Esophagus squamous epithelium (tissue), 5 donors: ENCODE measurements at regions not wholly inside any gene's neighbourhood (a gene's known extent, or its start where the extent isn't known, plus 50 kb on each side); places are given as distances from the start of the nearest gene placed in this dataset.

Experiments
- DNase-seq: peaks from one replicate; lab custom pipeline; 2025; lab: John Stamatoyannopoulos, UW
- H3K27ac ChIP-seq, 4 donors: fragments of 200-600 bp; sonication (generic); one replicate each; pipeline ENCODE4 v1.5.1; 2016 to 2019; ENCODE audit warnings: mild to moderate bottlenecking in 1 of 4
- H3K27me3 ChIP-seq, 4 donors: fragments of 200-600 bp; sonication (generic); 1 replicate in 3 of 4; 2 replicates in 1 of 4; pipeline versions ENCODE4 v1.5.1 to v1.6.0; 2017 to 2021; ENCODE audit warnings: antibody characterized with exemption in 1 of 4
- H3K36me3 ChIP-seq, 3 donors: fragments of 200-600 bp; sonication (generic); one replicate each; pipeline ENCODE4 v1.5.1; 2016 to 2019
- H3K4me1 ChIP-seq, 3 donors: fragments of 200-600 bp; sonication (generic); one replicate each; pipeline ENCODE4 v1.5.1; 2017 to 2019
- H3K4me3 ChIP-seq, 4 donors: fragments of 200-600 bp; sonication (generic); 1 replicate in 3 of 4; 2 replicates in 1 of 4; pipeline ENCODE4 v1.5.1; 2016 to 2019; ENCODE audit warnings: mild to moderate bottlenecking in 2 of 4, moderate library complexity in 1 of 4
- H3K9me3 ChIP-seq, 3 donors: fragments of 200-600 bp; sonication (generic); one replicate each; pipeline ENCODE4 v1.5.1; 2016 to 2019
- POLR2A ChIP-seq, 4 donors: fragments of 450-650 bp; IDR thresholded peaks; one replicate each; pipeline ENCODE4 v1.6.1; 2017; ENCODE audit warnings: antibody characterized with exemption in 4 of 4, mild to moderate bottlenecking in 4 of 4, moderate library complexity in 3 of 4
- WGBS, 2 donors: methylation state at CpG; one replicate each; pipeline ENCODE4 v1.1.5; 2018; 5-methylcytosine and 5-hydroxymethylcytosine counted together
- intact Hi-C: fragments of 100-400 bp; cut with DNase I; formaldehyde crosslinking; loops from one replicate; pipeline ENCODE4 v1.15.0; 2022
- TF ChIP-seq, protein P1 (sequence below), 6 experiments: fragments of 450-650 bp in 4 of 6; fragments of 200-600 bp in 2 of 6; sonication (generic) in 2 of 6; IDR thresholded peaks; one replicate each; pipeline ENCODE4 v1.5.1; 2016 to 2019; ENCODE audit warnings: antibody characterized with exemption in 6 of 6, mild to moderate bottlenecking in 4 of 6, moderate library complexity in 4 of 6
- donor health status: DM: yes; HTN: yes; CAD: no.

DNA sequence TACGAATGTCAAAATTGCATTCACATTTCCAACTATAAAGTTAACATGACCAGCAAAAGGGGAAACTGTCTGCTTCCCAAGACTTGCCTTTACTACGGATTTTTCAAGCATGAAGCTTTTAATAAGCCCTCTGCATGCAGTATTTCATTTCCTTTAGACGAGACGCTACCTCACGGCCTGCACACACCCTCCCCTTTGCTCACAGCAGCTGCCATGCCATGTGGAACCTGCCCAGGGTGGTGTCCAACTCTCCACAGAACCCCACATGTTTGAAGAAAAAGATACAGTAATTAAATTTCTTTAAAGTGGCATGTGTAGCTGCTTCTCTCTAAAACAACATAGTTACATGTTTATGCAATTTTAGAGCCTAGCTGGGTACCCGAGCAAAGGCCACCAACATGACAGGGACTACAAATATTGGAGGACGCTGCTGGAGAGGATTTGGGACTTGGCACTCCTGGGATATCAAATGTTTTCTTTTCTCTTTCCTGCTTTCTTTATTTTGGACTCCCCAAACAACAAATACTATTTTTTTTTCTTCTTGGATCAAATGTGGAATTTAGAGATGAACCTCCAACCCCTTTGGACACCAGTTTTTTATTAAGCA lies 256.9 kb upstream of the PCSK5 start:
- Histone ChIP-seq H3K4me1 (no peaks in the 10 kb centered on the region), H3K27ac (no peak overlapping the region), H3K36me3 (no peaks in the 10 kb centered on the region), H3K27me3 (no peaks in the 10 kb centered on the region), H3K4me3 (no peak overlapping the region), H3K9me3 (no peaks in the 10 kb centered on the region)
- intact Hi-C loops: no loop called here
- TF ChIP-seq, protein P1, sequence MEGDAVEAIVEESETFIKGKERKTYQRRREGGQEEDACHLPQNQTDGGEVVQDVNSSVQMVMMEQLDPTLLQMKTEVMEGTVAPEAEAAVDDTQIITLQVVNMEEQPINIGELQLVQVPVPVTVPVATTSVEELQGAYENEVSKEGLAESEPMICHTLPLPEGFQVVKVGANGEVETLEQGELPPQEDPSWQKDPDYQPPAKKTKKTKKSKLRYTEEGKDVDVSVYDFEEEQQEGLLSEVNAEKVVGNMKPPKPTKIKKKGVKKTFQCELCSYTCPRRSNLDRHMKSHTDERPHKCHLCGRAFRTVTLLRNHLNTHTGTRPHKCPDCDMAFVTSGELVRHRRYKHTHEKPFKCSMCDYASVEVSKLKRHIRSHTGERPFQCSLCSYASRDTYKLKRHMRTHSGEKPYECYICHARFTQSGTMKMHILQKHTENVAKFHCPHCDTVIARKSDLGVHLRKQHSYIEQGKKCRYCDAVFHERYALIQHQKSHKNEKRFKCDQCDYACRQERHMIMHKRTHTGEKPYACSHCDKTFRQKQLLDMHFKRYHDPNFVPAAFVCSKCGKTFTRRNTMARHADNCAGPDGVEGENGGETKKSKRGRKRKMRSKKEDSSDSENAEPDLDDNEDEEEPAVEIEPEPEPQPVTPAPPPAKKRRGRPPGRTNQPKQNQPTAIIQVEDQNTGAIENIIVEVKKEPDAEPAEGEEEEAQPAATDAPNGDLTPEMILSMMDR (IDR thresholded peaks at IDR 0.05): no peak
- TF ChIP-seq POLR2A (IDR thresholded peaks at IDR 0.05): no peak
- no peak for DNase-seq
- WGBS, 2 donors: 52 to 65% methylated on average over 7 of the region's 7 CpGs

DNA sequence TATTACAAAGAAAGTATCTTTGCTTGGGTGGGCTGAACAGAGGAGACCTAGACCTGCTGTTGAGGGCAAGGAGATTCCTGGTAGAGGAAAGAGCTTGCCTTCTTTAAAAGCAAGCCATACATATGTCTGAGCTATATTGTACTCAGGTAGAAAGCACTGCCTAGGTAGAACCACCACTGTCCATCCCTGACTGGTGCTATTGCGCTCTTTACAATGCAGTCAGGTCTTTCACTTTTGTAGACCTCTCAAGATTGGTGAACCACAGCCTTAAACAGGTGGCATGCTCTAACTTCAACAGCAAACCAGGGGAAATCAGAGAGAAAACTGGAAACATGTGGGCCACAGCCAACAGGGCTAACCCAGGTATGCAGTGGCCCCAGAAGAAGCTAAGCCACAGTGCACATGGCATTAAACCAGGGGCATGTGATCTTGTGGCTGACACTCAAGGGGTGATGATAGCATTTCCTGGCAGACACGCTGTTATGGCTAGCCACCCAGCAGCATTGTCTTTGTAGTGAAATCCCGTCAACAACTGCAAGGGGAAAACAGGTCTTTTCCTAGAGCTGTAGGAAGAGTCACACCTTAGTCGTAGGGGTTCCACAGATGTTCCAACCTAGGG lies 253.9 kb upstream of the PCSK5 start:
- H3K4me3 ChIP-seq: no peak overlapping the region
- H3K4me1 ChIP-seq: no peaks in the 10 kb centered on the region
- no peak for DNase-seq
- no peaks in the 10 kb centered on the region for H3K36me3 ChIP-seq
- WGBS, 2 donors: 64 to 84% methylated on average over 4 of the region's 4 CpGs
- H3K27ac ChIP-seq: no peak overlapping the region
- H3K9me3 ChIP-seq: no peaks in the 10 kb centered on the region
- TF ChIP-seq POLR2A (IDR thresholded peaks at IDR 0.05): no peak
- TF ChIP-seq, protein P1 (IDR thresholded peaks at IDR 0.05): no peak
- intact Hi-C loops: no loop called here
- no peaks in the 10 kb centered on the region for H3K27me3 ChIP-seq

DNA sequence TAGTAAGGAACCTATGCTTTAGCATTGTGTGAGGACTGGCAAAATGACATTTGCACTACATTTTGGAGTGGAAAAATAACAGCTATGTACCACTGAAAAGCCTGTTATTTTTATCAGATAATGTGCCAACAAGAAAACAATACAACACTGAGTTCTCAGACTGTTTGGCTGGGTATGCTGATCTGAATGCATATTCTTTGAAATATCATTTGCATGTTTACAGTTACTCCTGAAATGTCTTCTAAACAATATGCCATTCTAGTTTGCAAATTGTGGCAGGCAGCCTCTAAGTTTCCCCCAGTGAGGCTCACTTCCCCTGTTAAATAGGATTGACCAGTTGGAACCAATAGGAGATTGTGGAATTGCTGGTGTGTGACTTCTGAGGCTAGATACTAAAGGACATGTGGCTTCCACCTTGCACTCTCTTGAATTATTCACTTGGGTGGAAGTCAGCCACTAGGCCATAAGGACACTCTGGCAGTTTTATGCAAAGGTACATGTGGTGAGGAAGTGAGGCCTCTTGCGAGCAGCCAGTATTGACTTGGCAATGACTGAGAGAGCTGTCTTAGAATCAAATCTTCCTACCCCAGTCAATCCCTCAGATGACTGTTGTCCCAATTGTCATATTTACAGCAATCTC lies 250.4 kb upstream of the PCSK5 start:
- Histone ChIP-seq H3K4me3 (no peak overlapping the region), H3K9me3 (no peaks in the 10 kb centered on the region), H3K4me1 (no peaks in the 10 kb centered on the region), H3K27me3 (no peaks in the 10 kb centered on the region), H3K27ac (no peak overlapping the region), H3K36me3 (no peaks in the 10 kb centered on the region)
- TF ChIP-seq POLR2A (IDR thresholded peaks at IDR 0.05): no peak
- TF ChIP-seq, protein P1 (IDR thresholded peaks at IDR 0.05): no peak
- intact Hi-C loops: no loop called here
- WGBS, 2 donors: 69 to 75% methylated on average over 1 of the region's 1 CpG
- no peak for DNase-seq

DNA sequence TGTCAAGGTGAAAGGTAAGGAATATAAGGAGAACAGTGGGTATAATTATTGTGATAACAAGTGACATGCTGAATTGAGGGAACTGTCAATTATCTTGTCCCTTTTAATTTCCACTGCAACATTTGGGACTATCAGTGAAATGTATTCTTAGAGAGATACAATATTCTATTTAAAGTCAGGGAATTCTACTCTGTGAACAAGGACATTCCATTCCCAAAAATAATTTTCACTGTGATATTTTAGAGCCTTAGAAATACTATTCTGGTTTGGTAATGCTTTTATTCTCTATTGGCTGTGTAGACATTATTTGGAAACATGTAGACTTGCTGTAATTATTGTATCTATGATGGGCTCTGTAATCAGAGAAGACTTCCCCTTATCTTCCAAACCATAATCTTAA lies 248.0 kb upstream of the PCSK5 start:
- Histone ChIP-seq H3K4me3 (no peak overlapping the region), H3K9me3 (no peaks in the 10 kb centered on the region), H3K27ac (no peak overlapping the region), H3K36me3 (no peaks in the 10 kb centered on the region), H3K4me1 (no peaks in the 10 kb centered on the region), H3K27me3 (no peaks in the 10 kb centered on the region)
- no peak for TF ChIP-seq POLR2A (IDR thresholded peaks at IDR 0.05)
- TF ChIP-seq, protein P1 (IDR thresholded peaks at IDR 0.05): no peak
- no peak for DNase-seq
- intact Hi-C loops: no loop called here

DNA sequence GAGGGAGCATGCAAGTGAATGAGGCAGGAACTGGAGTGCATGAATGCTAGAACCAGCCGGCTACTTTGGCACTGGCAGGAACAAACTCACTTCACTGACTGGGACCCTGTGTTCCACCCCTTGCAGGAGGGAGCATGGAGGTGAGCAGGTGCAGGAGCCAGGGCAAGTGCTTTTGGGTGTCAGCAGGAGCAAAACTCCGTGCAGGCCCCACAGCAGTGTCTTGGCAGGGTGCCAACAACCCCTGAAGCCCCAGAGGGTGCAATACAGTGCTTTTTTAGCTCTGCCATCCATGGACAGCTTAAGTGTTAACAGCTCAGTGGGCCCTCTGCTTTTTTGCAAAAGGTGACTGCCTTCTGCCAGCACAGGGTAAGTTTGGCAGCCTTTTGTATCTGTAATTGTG lies 245.8 kb upstream of the PCSK5 start:
- Histone ChIP-seq H3K36me3 (no peaks in the 10 kb centered on the region), H3K27ac (no peak overlapping the region), H3K27me3 (no peaks in the 10 kb centered on the region), H3K9me3 (no peaks in the 10 kb centered on the region), H3K4me3 (no peak overlapping the region), H3K4me1 (no peaks in the 10 kb centered on the region)
- WGBS, 2 donors: 0% methylated on average over 1 of the region's 2 CpGs; no CpG with 5 or more reads in 1 of the 2 donors
- no peak for DNase-seq
- TF ChIP-seq POLR2A (IDR thresholded peaks at IDR 0.05): no peak
- TF ChIP-seq, protein P1 (IDR thresholded peaks at IDR 0.05): no peak
- intact Hi-C loops: no loop called here
